ENCODE measurements at regions not wholly inside any gene's neighbourhood (a gene's known extent, or its start where the extent isn't known, plus 50 kb on each side); places are given as distances from the start of the nearest gene placed in this dataset.

- H3K4me1 ChIP-seq (ENCODE audit: control insufficient read depth in 5 of 5, insufficient read depth in 5 of 5, low read length in 5 of 5), result no peaks in the 10 kb centered on the region
These were observed 118.7 kb upstream of the NLRP1 start for GRCh38 chr17:5702951-5703510.

DNA sequence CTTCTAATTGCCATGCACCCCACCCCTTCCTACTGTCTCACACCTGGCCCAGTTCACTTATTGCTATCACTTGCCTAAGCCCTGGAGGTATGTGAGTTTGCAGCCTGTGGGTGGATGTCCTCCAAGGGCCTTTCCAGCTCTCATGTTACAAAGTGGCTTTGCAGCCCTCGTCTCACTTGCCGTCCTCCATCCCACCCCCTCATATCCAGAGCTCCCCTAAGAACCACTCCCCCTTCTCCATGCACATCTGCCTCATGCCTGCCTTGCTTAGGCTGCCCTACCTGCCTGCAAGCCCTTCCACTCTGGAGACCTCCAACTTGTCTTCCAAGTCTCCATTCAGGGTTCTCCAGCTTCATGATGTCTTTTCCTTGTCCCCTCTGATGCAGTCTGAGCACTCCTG lies 119.4 kb upstream of the NLRP1 start:
- no peak for ATAC-seq (ENCODE audit: insufficient read depth, low FRiP score)
- H3K4me3 ChIP-seq, result no peak overlapping the region
- H3K27ac ChIP-seq (ENCODE audit: low read depth in 1 of 2, low read length in 1 of 2), result no peak overlapping the region
- TF ChIP-seq, protein P1, sequence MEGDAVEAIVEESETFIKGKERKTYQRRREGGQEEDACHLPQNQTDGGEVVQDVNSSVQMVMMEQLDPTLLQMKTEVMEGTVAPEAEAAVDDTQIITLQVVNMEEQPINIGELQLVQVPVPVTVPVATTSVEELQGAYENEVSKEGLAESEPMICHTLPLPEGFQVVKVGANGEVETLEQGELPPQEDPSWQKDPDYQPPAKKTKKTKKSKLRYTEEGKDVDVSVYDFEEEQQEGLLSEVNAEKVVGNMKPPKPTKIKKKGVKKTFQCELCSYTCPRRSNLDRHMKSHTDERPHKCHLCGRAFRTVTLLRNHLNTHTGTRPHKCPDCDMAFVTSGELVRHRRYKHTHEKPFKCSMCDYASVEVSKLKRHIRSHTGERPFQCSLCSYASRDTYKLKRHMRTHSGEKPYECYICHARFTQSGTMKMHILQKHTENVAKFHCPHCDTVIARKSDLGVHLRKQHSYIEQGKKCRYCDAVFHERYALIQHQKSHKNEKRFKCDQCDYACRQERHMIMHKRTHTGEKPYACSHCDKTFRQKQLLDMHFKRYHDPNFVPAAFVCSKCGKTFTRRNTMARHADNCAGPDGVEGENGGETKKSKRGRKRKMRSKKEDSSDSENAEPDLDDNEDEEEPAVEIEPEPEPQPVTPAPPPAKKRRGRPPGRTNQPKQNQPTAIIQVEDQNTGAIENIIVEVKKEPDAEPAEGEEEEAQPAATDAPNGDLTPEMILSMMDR (IDR thresholded peaks at IDR 0.05; ENCODE audit: control extremely low read depth, extremely low read depth), result no peak
- no peaks in the 10 kb centered on the region for H3K4me1 ChIP-seq (ENCODE audit: control insufficient read depth in 5 of 5, insufficient read depth in 5 of 5, low read length in 5 of 5)
- 33 to 45% methylated on average over 2 of the region's 2 CpGs for WGBS, 2 donors
- DNase-seq, result no peak
- peaks cover 0 to 3% (median 0%) of the 10 kb centered on the region in 3 donors for H3K27me3 ChIP-seq (ENCODE audit: control insufficient read depth in 3 of 3, insufficient read depth in 3 of 3, low read length in 2 of 3)
- peaks cover 0 to 13% (median 2%) of the 10 kb centered on the region in 4 donors for H3K9me3 ChIP-seq (ENCODE audit: control insufficient read depth in 4 of 4, insufficient read depth in 3 of 4, low read length in 3 of 4)
- H3K9ac ChIP-seq (ENCODE audit: insufficient read depth in 1 of 2, low read length in 2 of 2), result no peak overlapping the region
- no peaks in the 10 kb centered on the region for H3K36me3 ChIP-seq (ENCODE audit: control insufficient read depth in 4 of 4, insufficient read depth in 4 of 4, low read length in 4 of 4)

More at GRCh38 chr17:5702951-5703510, 118.7 kb upstream of the NLRP1 start:
- no peaks in the 10 kb centered on the region for H3K36me3 ChIP-seq (ENCODE audit: control insufficient read depth in 4 of 4, insufficient read depth in 4 of 4, low read length in 4 of 4)
- H3K27me3 ChIP-seq (ENCODE audit: control insufficient read depth in 3 of 3, insufficient read depth in 3 of 3, low read length in 2 of 3), result peaks cover 0 to 3% (median 0%) of the 10 kb centered on the region in 3 donors
- no peak overlapping the region for H3K4me3 ChIP-seq
- DNase-seq (no peak), ATAC-seq (ENCODE audit: insufficient read depth, low FRiP score) (no peak)
- peaks cover 0 to 13% (median 2%) of the 10 kb centered on the region in 4 donors for H3K9me3 ChIP-seq (ENCODE audit: control insufficient read depth in 4 of 4, insufficient read depth in 3 of 4, low read length in 3 of 4)
- no peak overlapping the region for H3K27ac ChIP-seq (ENCODE audit: low read depth in 1 of 2, low read length in 1 of 2)
- H3K9ac ChIP-seq (ENCODE audit: insufficient read depth in 1 of 2, low read length in 2 of 2), result no peak overlapping the region
- TF ChIP-seq, protein P1 (IDR thresholded peaks at IDR 0.05; ENCODE audit: control extremely low read depth, extremely low read depth), result no peak
- WGBS, 2 donors, result 83 to 92% methylated on average over 6 of the region's 6 CpGs

GRCh38 chr17:5705081-5705875 lies 121.0 kb upstream of the NLRP1 start:
- H3K27ac ChIP-seq (ENCODE audit: low read depth in 1 of 2, low read length in 1 of 2), result no peak overlapping the region
- TF ChIP-seq, protein P1 (IDR thresholded peaks at IDR 0.05; ENCODE audit: control extremely low read depth, extremely low read depth), result no peak
- H3K9ac ChIP-seq (ENCODE audit: insufficient read depth in 1 of 2, low read length in 2 of 2), result no peak overlapping the region
- peaks cover 0 to 3% (median 0%) of the 10 kb centered on the region in 3 donors for H3K27me3 ChIP-seq (ENCODE audit: control insufficient read depth in 3 of 3, insufficient read depth in 3 of 3, low read length in 2 of 3)
- 53 to 64% methylated on average over 12 of the region's 12 CpGs for WGBS, 2 donors
- H3K4me3 ChIP-seq, result no peak overlapping the region
- H3K4me1 ChIP-seq (ENCODE audit: control insufficient read depth in 5 of 5, insufficient read depth in 5 of 5, low read length in 5 of 5), result no peaks in the 10 kb centered on the region
- DNase-seq (no peak), ATAC-seq (ENCODE audit: insufficient read depth, low FRiP score) (no peak)
- H3K9me3 ChIP-seq (ENCODE audit: control insufficient read depth in 4 of 4, insufficient read depth in 3 of 4, low read length in 3 of 4), result peaks cover 0 to 7% (median 2%) of the 10 kb centered on the region in 4 donors
- no peaks in the 10 kb centered on the region for H3K36me3 ChIP-seq (ENCODE audit: control insufficient read depth in 4 of 4, insufficient read depth in 4 of 4, low read length in 4 of 4)

Measured in lung (tissue), 11 donors.